H1 (cell line): ENCODE measurements at regions not wholly inside any gene's neighbourhood (a gene's known extent, or its start where the extent isn't known, plus 50 kb on each side); places are given as distances from the start of the nearest gene placed in this dataset.

ENCODE experiments used
- CTCF ChIA-PET: fragments of 300-600 bp; sonication (Branson Sonifier 250); formaldehyde crosslinking; loops from one replicate; lab custom pipeline; 2021; ENCODE audit not compliant: partially characterized antibody; lab: Charles Lee
- POLR2A ChIA-PET: fragments of 300-600 bp; sonication (Branson Sonifier 250); formaldehyde crosslinking; loops from one replicate; lab custom pipeline; 2021; ENCODE audit warnings: inconsistent platforms; ENCODE audit not compliant: partially characterized antibody; lab: Charles Lee
- DNase-seq, 2 experiments: peaks; one replicate each; pipeline versions ENCODE4 v3.0.0 to v3.0.0-alpha.2; 2010 to 2022; ENCODE audit warnings: low spot score in 2 of 2, low read depth in 1 of 2, mixed read lengths in 1 of 2
- FAIRE-seq: peaks from 2 replicates; lab custom pipeline; 2011; peaks lifted over from hg19 to GRCh38; lab: Jason Lieb, UNC
- H2AFZ ChIP-seq: 2 replicates; pipeline ENCODE4 v1.8.1; 2012; ENCODE audit warnings: low read length, inconsistent platforms
- H2AK5ac ChIP-seq: 2 replicates; pipeline ENCODE4 v1.6.1; 2013; ENCODE audit warnings: low read depth, low read length
- H2BK120ac ChIP-seq: replicated peaks from 2 replicates; pipeline ENCODE3; 2013; ENCODE audit warnings: low read depth, low read length, inconsistent platforms
- H2BK12ac ChIP-seq: 2 replicates; pipeline ENCODE4 v1.6.1; 2013; ENCODE audit warnings: low read depth, low read length
- H2BK15ac ChIP-seq: 2 replicates; pipeline ENCODE4 v1.6.1; 2013; ENCODE audit warnings: low read length
- H2BK20ac ChIP-seq: 2 replicates; pipeline ENCODE4 v1.6.1; 2013; ENCODE audit warnings: low read length
- H2BK5ac ChIP-seq: 2 replicates; pipeline ENCODE4 v1.6.1; 2013; ENCODE audit warnings: low read depth, low read length
- H3K14ac ChIP-seq: 2 replicates; pipeline ENCODE4 v1.6.1; 2013; ENCODE audit warnings: inconsistent platforms; ENCODE audit not compliant: insufficient read length
- H3K18ac ChIP-seq: 2 replicates; pipeline ENCODE4 v1.6.1; 2013; ENCODE audit warnings: low read length; ENCODE audit errors: extremely low read depth
- H3K23ac ChIP-seq: 2 replicates; pipeline ENCODE4 v1.6.1; 2013; ENCODE audit warnings: inconsistent platforms; ENCODE audit not compliant: insufficient read length
- H3K23me2 ChIP-seq: 2 replicates; pipeline ENCODE4 v1.6.1; 2013; ENCODE audit warnings: low read depth, low read length
- H3K27ac ChIP-seq: 2 replicates; pipeline ENCODE4 v1.6.1; 2011; ENCODE audit warnings: low read depth, low read length, inconsistent platforms
- H3K27me3 ChIP-seq, 4 experiments: replicated peaks in 1 of 4; 1 replicate in 1 of 4; 2 replicates in 3 of 4; pipeline versions ENCODE4 v1.6.1 to v1.8.1; 2011 to 2013; ENCODE audit warnings: low read length in 3 of 4, mild to moderate bottlenecking in 3 of 4, inconsistent platforms in 2 of 4, mixed read lengths in 2 of 4, moderate library complexity in 1 of 4; ENCODE audit not compliant: control insufficient read depth in 3 of 4, insufficient read depth in 3 of 4; ENCODE audit errors: extremely low read depth in 1 of 4
- H3K36me3 ChIP-seq, 4 experiments: 2 replicates each; pipeline versions ENCODE4 v1.6.1 to v1.8.1; 2011 to 2013; ENCODE audit warnings: mild to moderate bottlenecking in 4 of 4, low read length in 3 of 4, moderate library complexity in 2 of 4, control low read depth in 1 of 4, inconsistent platforms in 1 of 4; ENCODE audit not compliant: insufficient read depth in 4 of 4, control insufficient read depth in 2 of 4
- H3K4ac ChIP-seq: replicated peaks from 2 replicates; pipeline ENCODE3; 2013; ENCODE audit warnings: low read length, low read depth, mixed read lengths, inconsistent platforms; ENCODE audit not compliant: insufficient read length
- H3K4me1 ChIP-seq, 4 experiments: replicated peaks in 1 of 4; 1 replicate in 1 of 4; 2 replicates in 3 of 4; pipeline versions ENCODE4 v1.6.1 to v1.8.1; 2011 to 2013; ENCODE audit warnings: low read length in 3 of 4, inconsistent platforms in 2 of 4, mixed read lengths in 1 of 4; ENCODE audit not compliant: insufficient read depth in 4 of 4, control insufficient read depth in 3 of 4
- H3K4me2 ChIP-seq, 2 experiments: 2 replicates each; pipeline versions ENCODE4 v1.6.1 to v1.8.1; 2011 to 2013; ENCODE audit warnings: low read depth in 2 of 2, low read length in 2 of 2, control low read depth in 1 of 2, inconsistent platforms in 1 of 2, mild to moderate bottlenecking in 1 of 2; ENCODE audit not compliant: insufficient read depth in 1 of 2
- H3K4me3 ChIP-seq, 4 experiments: fragments of 200-600, 300-600 bp in 1 of 4; sonication (generic), shearing (Covaris generic), sonication (Bioruptor Twin) in 1 of 4; 2 replicates each; pipeline versions ENCODE4 v1.5.1 to v1.8.1; 2011 to 2016; ENCODE audit warnings: low read length in 4 of 4, low read depth in 3 of 4, control low read depth in 2 of 4, inconsistent platforms in 2 of 4, mild to moderate bottlenecking in 2 of 4, mixed read lengths in 1 of 4, moderate library complexity in 1 of 4; ENCODE audit not compliant: insufficient read depth in 2 of 4; ENCODE audit errors: extremely low read depth in 1 of 4
- H3K56ac ChIP-seq: replicated peaks from 2 replicates; pipeline ENCODE3; 2013; ENCODE audit warnings: low read depth, mild to moderate bottlenecking, mixed read lengths, low read length, inconsistent platforms; ENCODE audit not compliant: insufficient read length
- H3K79me1 ChIP-seq: 2 replicates; pipeline ENCODE4 v1.6.1; 2013; ENCODE audit warnings: low read depth, low read length, control low read depth
- H3K79me2 ChIP-seq, 2 experiments: 2 replicates each; pipeline versions ENCODE4 v1.6.1 to v1.8.1; 2012 to 2013; ENCODE audit warnings: low read length in 2 of 2, mild to moderate bottlenecking in 2 of 2, inconsistent platforms in 1 of 2; ENCODE audit not compliant: insufficient read depth in 2 of 2, control insufficient read depth in 1 of 2
- H3K9ac ChIP-seq, 4 experiments: replicated peaks in 1 of 4; 1 replicate in 1 of 4; 2 replicates in 3 of 4; pipeline versions ENCODE4 v1.6.1 to v1.8.1; 2011 to 2013; ENCODE audit warnings: low read depth in 3 of 4, low read length in 3 of 4, control low read depth in 2 of 4, mild to moderate bottlenecking in 2 of 4, moderate library complexity in 2 of 4, inconsistent platforms in 1 of 4; ENCODE audit errors: extremely low read depth in 1 of 4
- H3K9me3 ChIP-seq, 2 experiments: 2 replicates each; pipeline versions ENCODE4 v1.6.1 to v1.8.1; 2012 to 2013; ENCODE audit warnings: mild to moderate bottlenecking in 2 of 2, moderate library complexity in 2 of 2, control low read depth in 1 of 2, inconsistent platforms in 1 of 2, low read depth in 1 of 2, low read length in 1 of 2, mixed read lengths in 1 of 2; ENCODE audit not compliant: insufficient read depth in 2 of 2
- H4K20me1 ChIP-seq, 2 experiments: replicated peaks in 1 of 2; 2 replicates each; pipeline versions ENCODE3 to v1.8.1; 2011 to 2013; ENCODE audit warnings: inconsistent platforms in 2 of 2, low read length in 2 of 2, mild to moderate bottlenecking in 1 of 2; ENCODE audit not compliant: insufficient read depth in 2 of 2, control insufficient read depth in 1 of 2
- H4K5ac ChIP-seq: 2 replicates; pipeline ENCODE4 v1.6.1; 2013; ENCODE audit warnings: low read length, low read depth, mixed read lengths, inconsistent platforms; ENCODE audit not compliant: insufficient read length
- H4K8ac ChIP-seq: 2 replicates; pipeline ENCODE4 v1.8.0; 2013; ENCODE audit warnings: mild to moderate bottlenecking, moderate library complexity, low read length, inconsistent platforms; ENCODE audit not compliant: insufficient read depth; ENCODE audit errors: extremely low read depth
- H4K91ac ChIP-seq: replicated peaks from 2 replicates; pipeline ENCODE3; 2013; ENCODE audit warnings: low read length, mixed read lengths, inconsistent platforms; ENCODE audit not compliant: insufficient read length
- BRCA1 ChIP-seq: IDR thresholded peaks from 2 replicates; pipeline ENCODE4 v1.6.1; 2012; ENCODE audit warnings: low read depth, low read length, improper control_type of control experiment
- CBX8 ChIP-seq: fragments of 300-800, 300-1000 bp; sonication (generic); IDR thresholded peaks from 2 replicates; pipeline ENCODE4 v1.7.1; 2016; ENCODE audit warnings: low read depth, low read length, borderline replicate concordance
- HDAC6 ChIP-seq: IDR thresholded peaks from one replicate; pipeline ENCODE4 v1.7.1; 2012; ENCODE audit warnings: low read depth, mild to moderate bottlenecking, inconsistent platforms, low read length, moderate library complexity
- KDM5A ChIP-seq: fragments of 200-600 bp; IDR thresholded peaks from 2 replicates; pipeline ENCODE4 v1.7.1; 2012; ENCODE audit warnings: mild to moderate bottlenecking, low read length, inconsistent platforms, mixed read lengths
- POU5F1 ChIP-seq: IDR thresholded peaks from 2 replicates; pipeline ENCODE4 v1.6.1; 2011; ENCODE audit warnings: low read depth, mild to moderate bottlenecking, low read length, moderate library complexity
- RBBP5 ChIP-seq: IDR thresholded peaks from 2 replicates; pipeline ENCODE4 v1.7.1; 2012; ENCODE audit warnings: low read depth, mild to moderate bottlenecking, inconsistent platforms, low read length, moderate library complexity, borderline replicate concordance
- RFX5 ChIP-seq: IDR thresholded peaks from 2 replicates; pipeline ENCODE4 v1.6.1; 2011; ENCODE audit warnings: low read depth, low read length, improper control_type of control experiment, borderline replicate concordance
- RXRA ChIP-seq: IDR thresholded peaks from 2 replicates; pipeline ENCODE4 v1.6.1; 2011; ENCODE audit warnings: low read depth, mild to moderate bottlenecking, low read length, moderate library complexity; ENCODE audit not compliant: insufficient read depth
- SIN3A ChIP-seq, 2 experiments: IDR thresholded peaks in 1 of 2; conservative IDR thresholded peaks in 1 of 2; 2 replicates each; pipeline ENCODE4 v1.6.1; 2011 to 2012; ENCODE audit warnings: low read length in 2 of 2, improper control_type of control experiment in 1 of 2, low read depth in 1 of 2, mild to moderate bottlenecking in 1 of 2
- SP1 ChIP-seq: IDR thresholded peaks from 2 replicates; pipeline ENCODE4 v1.6.1; 2011; ENCODE audit warnings: low read depth, low read length
- WGBS, 2 experiments: shearing (Covaris generic) in 1 of 2; methylation state at CpG; one replicate each; pipeline versions ENCODE4 v1.1.6 to v1.1.7; 2013 to 2015; ENCODE audit warnings: low lambda C conversion rate in 2 of 2, mixed read lengths in 2 of 2, inconsistent platforms in 1 of 2, low coverage in 1 of 2, missing lambda C conversion rate in 1 of 2; ENCODE audit not compliant: insufficient replicate concordance in 2 of 2, insufficient coverage in 1 of 2, insufficient read length in 1 of 2; ENCODE audit errors: extremely low coverage in 1 of 2, missing lambda C conversion rate in 1 of 2; 5-methylcytosine and 5-hydroxymethylcytosine counted together
- TF ChIP-seq, protein P1 (sequence below), 3 experiments: IDR thresholded peaks; 1 replicate in 2 of 3; 2 replicates in 1 of 3; pipeline versions ENCODE4 v1.5.1 to v1.6.1; 2011; ENCODE audit warnings: low read length in 3 of 3, mild to moderate bottlenecking in 3 of 3, inconsistent platforms in 2 of 3, low read depth in 1 of 3, moderate library complexity in 1 of 3; ENCODE audit not compliant: insufficient read depth in 1 of 3; ENCODE audit errors: control extremely low read depth in 1 of 3
- TF ChIP-seq, protein P2 (sequence below): IDR thresholded peaks from 2 replicates; pipeline ENCODE4 v1.6.1; 2012; ENCODE audit warnings: inconsistent platforms

DNA sequence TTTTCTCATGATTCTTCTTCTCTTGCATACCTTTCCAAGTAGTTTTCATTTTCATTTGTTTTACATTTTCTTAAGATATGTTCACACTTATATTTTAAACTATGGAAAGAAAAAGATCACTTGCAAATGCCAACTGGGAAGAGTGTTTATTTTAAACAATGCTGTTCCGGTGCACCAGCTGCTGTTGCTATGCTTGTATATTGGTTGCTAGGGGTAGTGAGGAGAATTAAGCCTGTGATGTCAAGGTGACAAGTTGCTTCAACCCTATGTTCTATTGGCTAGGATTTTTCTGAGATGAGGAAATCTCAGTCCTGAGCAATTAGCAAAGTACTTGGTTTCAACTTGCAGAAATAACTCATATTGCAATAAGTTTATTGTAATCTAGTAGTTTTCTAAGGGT, 500.1 kb downstream of the MFSD1 start:
- Histone ChIP-seq H4K8ac (no peak overlapping the region), H3K79me2 (no peaks in the 10 kb centered on the region), H3K18ac (no peak overlapping the region), H3K27ac (no peak overlapping the region), H2BK15ac (no peak overlapping the region), H3K4me2 (no peak overlapping the region), H2AFZ (no peak overlapping the region), H4K91ac (no peak overlapping the region), H3K9ac (no peak overlapping the region), H3K14ac (no peak overlapping the region), H4K5ac (no peak overlapping the region), H2BK20ac (no peak overlapping the region), H3K56ac (no peak overlapping the region), H2BK12ac (no peak overlapping the region), H3K79me1 (no peaks in the 10 kb centered on the region), H3K27me3 (no peaks in the 10 kb centered on the region), H3K9me3 (no peaks in the 10 kb centered on the region), H3K4me1 (no peaks in the 10 kb centered on the region; a peak in 1 of 7 replicates), H3K4me3 (no peak overlapping the region), H3K4ac (no peak overlapping the region), H3K23me2 (no peaks in the 10 kb centered on the region; the same call in 1 of the 2 replicates), H2AK5ac (no peak overlapping the region), H2BK120ac (no peak overlapping the region), H4K20me1 (no peaks in the 10 kb centered on the region), H2BK5ac (no peak overlapping the region), H3K23ac (no peak overlapping the region), H3K36me3 (no peaks in the 10 kb centered on the region)
- DNase-seq (no peak), FAIRE-seq (no peak)
- 92% methylated on average over 1 of the region's 1 CpG; no CpG with 5 or more reads in 1 of the 2 experiments for WGBS, 2 experiments
- CTCF ChIA-PET, result interaction anchor here (1.0 kb wide), 1 partner anchor 9 kb away, joined by 3 read pairs; no protein-coding TSS in a partner anchor
- POLR2A ChIA-PET, result no interaction called here
- TF ChIP-seq SP1, result no peak
- no peak for TF ChIP-seq POU5F1
- no peak for TF ChIP-seq KDM5A
- TF ChIP-seq SIN3A (conservative IDR thresholded peaks at IDR 0.05 in 1 of 2, IDR thresholded peaks at IDR 0.05 in 1 of 2; ENCODE audit: low read depth in 1 of 2, low read length in 2 of 2), result no peak
- no peak for TF ChIP-seq RXRA
- TF ChIP-seq HDAC6, result no peak
- TF ChIP-seq, protein P1, sequence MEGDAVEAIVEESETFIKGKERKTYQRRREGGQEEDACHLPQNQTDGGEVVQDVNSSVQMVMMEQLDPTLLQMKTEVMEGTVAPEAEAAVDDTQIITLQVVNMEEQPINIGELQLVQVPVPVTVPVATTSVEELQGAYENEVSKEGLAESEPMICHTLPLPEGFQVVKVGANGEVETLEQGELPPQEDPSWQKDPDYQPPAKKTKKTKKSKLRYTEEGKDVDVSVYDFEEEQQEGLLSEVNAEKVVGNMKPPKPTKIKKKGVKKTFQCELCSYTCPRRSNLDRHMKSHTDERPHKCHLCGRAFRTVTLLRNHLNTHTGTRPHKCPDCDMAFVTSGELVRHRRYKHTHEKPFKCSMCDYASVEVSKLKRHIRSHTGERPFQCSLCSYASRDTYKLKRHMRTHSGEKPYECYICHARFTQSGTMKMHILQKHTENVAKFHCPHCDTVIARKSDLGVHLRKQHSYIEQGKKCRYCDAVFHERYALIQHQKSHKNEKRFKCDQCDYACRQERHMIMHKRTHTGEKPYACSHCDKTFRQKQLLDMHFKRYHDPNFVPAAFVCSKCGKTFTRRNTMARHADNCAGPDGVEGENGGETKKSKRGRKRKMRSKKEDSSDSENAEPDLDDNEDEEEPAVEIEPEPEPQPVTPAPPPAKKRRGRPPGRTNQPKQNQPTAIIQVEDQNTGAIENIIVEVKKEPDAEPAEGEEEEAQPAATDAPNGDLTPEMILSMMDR (IDR thresholded peaks at IDR 0.05; ENCODE audit: control extremely low read depth in 1 of 3, insufficient read depth in 1 of 3, low read depth in 1 of 3, low read length in 3 of 3), result no peak
- TF ChIP-seq, protein P2, sequence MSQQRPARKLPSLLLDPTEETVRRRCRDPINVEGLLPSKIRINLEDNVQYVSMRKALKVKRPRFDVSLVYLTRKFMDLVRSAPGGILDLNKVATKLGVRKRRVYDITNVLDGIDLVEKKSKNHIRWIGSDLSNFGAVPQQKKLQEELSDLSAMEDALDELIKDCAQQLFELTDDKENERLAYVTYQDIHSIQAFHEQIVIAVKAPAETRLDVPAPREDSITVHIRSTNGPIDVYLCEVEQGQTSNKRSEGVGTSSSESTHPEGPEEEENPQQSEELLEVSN, result no peak
- no peak for TF ChIP-seq RBBP5
- no peak for TF ChIP-seq BRCA1
- no peak for TF ChIP-seq RFX5
- no peak for TF ChIP-seq CBX8
